Activated CD4-positive, alpha-beta memory T cell treated with anti-CD3 and anti-CD28 coated beads for 36 hours (primary cell): ENCODE measurements at regions not wholly inside any gene's neighbourhood (a gene's known extent, or its start where the extent isn't known, plus 50 kb on each side); places are given as distances from the start of the nearest gene placed in this dataset.
A peak's percentile ranks its signal among the peaks of the same experiment; 100 is the strongest.

Source experiments
- CTCF ChIA-PET: fragments of 350-600 bp; sonication (Branson Sonifier 250); formaldehyde crosslinking; loops from one replicate; lab custom pipeline; 2021; ENCODE audit warnings: antibody characterized with exemption, inconsistent platforms; lab: Charles Lee
- POLR2A ChIA-PET: fragments of 350-600 bp; sonication (Branson Sonifier 250); formaldehyde crosslinking; loops from one replicate; lab custom pipeline; 2021; ENCODE audit warnings: antibody characterized with exemption; lab: Charles Lee
- DNase-seq: peaks from one replicate; pipeline ENCODE4 v3.0.0-alpha.2; 2020
- H3K27ac Mint-ChIP-seq: one replicate; pipeline ENCODE4 v1.8.0; 2021; ENCODE audit warnings: mixed read lengths
- H3K27me3 Mint-ChIP-seq: one replicate; pipeline ENCODE4 v1.8.0; 2021; ENCODE audit warnings: mixed read lengths
- H3K36me3 Mint-ChIP-seq: one replicate; pipeline ENCODE4 v1.8.0; 2021; ENCODE audit warnings: mixed read lengths
- H3K4me1 Mint-ChIP-seq: one replicate; pipeline ENCODE4 v1.8.0; 2021; ENCODE audit warnings: low read depth, mixed read lengths
- H3K4me3 Mint-ChIP-seq: one replicate; pipeline ENCODE4 v1.8.0; 2021; ENCODE audit warnings: mild to moderate bottlenecking, mixed read lengths
- H3K9me3 Mint-ChIP-seq: one replicate; pipeline ENCODE4 v1.8.0; 2021; ENCODE audit warnings: mixed read lengths
- intact Hi-C: fragments of 100-400 bp; cut with micrococcal nuclease; formaldehyde crosslinking; loops from one replicate; pipeline ENCODE4 v1.15.1; 2023

DNA sequence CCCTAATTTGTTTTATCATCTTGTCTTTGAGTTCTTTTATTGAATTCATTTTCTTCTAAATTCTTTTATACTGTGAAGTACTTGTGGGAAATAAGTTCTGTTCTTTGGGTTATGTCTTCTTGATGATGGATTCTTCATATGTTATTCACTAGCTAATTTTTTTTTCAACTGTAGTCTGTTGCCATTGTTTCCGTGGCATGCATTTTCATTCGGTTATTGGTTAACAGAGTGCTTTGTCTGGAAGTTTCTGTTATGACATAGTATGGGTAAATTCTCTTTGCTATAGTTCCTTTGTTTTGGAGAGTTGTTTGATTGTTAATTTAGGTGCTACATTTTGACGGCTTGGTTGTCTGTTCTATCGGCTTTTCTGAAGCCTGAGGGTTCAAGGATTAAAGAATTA is 184.9 kb upstream of the AADAT start:
- no peaks in the 10 kb centered on the region for H3K27me3 Mint-ChIP-seq
- no peaks in the 10 kb centered on the region for H3K36me3 Mint-ChIP-seq
- no peaks in the 10 kb centered on the region for H3K9me3 Mint-ChIP-seq
- POLR2A ChIA-PET: no interaction called here
- CTCF ChIA-PET: no interaction called here
- no peak for DNase-seq
- H3K4me1 Mint-ChIP-seq: no peaks in the 10 kb centered on the region
- intact Hi-C loops: no loop called here
- no peak overlapping the region for H3K27ac Mint-ChIP-seq
- H3K4me3 Mint-ChIP-seq: no peak overlapping the region

- ChIA-PET POLR2A (no interaction called here), CTCF (no interaction called here)
- H3K9me3 Mint-ChIP-seq: no peaks in the 10 kb centered on the region
- no peak for DNase-seq
- no peaks in the 10 kb centered on the region for H3K27me3 Mint-ChIP-seq
- no peaks in the 10 kb centered on the region for H3K4me1 Mint-ChIP-seq
- no peaks in the 10 kb centered on the region for H3K36me3 Mint-ChIP-seq
- intact Hi-C loops: no loop called here
- H3K4me3 Mint-ChIP-seq: no peak overlapping the region
- no peak overlapping the region for H3K27ac Mint-ChIP-seq
Measured at GRCh38 chr4:170272959-170273358, 183.2 kb upstream of the AADAT start.

DNA sequence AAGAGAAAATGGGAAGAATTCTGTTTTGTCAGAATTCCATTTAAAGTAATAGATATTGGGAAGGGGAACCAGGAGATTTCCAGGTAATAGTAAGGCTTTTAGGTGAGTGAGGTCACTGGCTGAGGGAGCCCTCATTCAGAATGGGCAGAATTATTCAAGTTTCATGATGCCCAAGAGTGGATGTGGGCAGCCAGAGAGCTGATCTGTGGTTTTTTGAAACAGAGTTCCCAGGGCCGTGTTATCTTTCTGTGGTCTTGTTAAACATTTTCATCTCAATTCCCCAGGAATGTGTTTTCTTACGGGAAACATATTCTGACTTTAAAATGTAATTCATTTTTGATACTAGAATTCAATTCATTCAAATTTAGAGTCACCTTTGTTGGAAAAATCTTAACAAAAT is 182.0 kb upstream of the AADAT start:
- H3K36me3 Mint-ChIP-seq: no peaks in the 10 kb centered on the region
- POLR2A ChIA-PET: no interaction called here
- CTCF ChIA-PET: interaction anchor here (0.9 kb wide), 1 partner anchor 11 kb away, joined by 3 read pairs; no protein-coding TSS in a partner anchor
- H3K4me3 Mint-ChIP-seq: no peak overlapping the region
- no peaks in the 10 kb centered on the region for H3K27me3 Mint-ChIP-seq
- DNase-seq: no peak
- H3K27ac Mint-ChIP-seq: no peak overlapping the region
- intact Hi-C loops: no loop called here
- H3K9me3 Mint-ChIP-seq: no peaks in the 10 kb centered on the region
- no peaks in the 10 kb centered on the region for H3K4me1 Mint-ChIP-seq

GRCh38 chr4:170270628-170271027 is 180.9 kb upstream of the AADAT start:
- H3K4me1 Mint-ChIP-seq: no peaks in the 10 kb centered on the region
- H3K4me3 Mint-ChIP-seq: no peak overlapping the region
- no peak overlapping the region for H3K27ac Mint-ChIP-seq
- H3K36me3 Mint-ChIP-seq: no peaks in the 10 kb centered on the region
- CTCF ChIA-PET: interaction anchor here (2.0 kb wide), 1 partner anchor 11 kb away, joined by 14 read pairs; no protein-coding TSS in a partner anchor
- no peaks in the 10 kb centered on the region for H3K9me3 Mint-ChIP-seq
- POLR2A ChIA-PET: no interaction called here
- intact Hi-C loops: no loop called here
- no peak for DNase-seq
- no peaks in the 10 kb centered on the region for H3K27me3 Mint-ChIP-seq

DNA sequence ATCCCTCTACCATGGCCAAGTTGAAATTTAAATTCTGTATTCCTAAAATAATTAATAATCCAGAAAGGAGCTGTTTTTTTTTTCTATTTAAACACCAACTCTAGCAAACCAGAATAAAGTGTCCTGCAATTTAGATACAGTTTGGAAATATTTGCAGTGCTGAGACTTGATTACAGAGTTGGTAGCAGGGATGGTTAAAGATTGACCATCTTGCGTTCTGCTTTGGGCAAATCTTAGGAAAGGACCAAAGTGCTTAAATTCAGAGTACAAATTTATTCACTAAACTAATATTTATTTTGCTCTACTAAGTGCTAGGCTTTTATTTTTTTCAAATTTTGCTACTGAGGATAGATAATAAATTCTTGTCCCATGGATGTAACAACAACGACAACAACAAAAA is 180.2 kb upstream of the AADAT start:
- intact Hi-C loops: no loop called here
- POLR2A ChIA-PET: no interaction called here
- no peak for DNase-seq
- Mint-ChIP-seq H3K36me3 (no peaks in the 10 kb centered on the region), H3K4me3 (no peak overlapping the region), H3K4me1 (no peaks in the 10 kb centered on the region), H3K27me3 (no peaks in the 10 kb centered on the region), H3K9me3 (no peaks in the 10 kb centered on the region), H3K27ac (no peak overlapping the region)
- CTCF ChIA-PET: interaction anchor here (2.0 kb wide), 1 partner anchor 10 kb away, joined by 14 read pairs; no protein-coding TSS in a partner anchor

DNA sequence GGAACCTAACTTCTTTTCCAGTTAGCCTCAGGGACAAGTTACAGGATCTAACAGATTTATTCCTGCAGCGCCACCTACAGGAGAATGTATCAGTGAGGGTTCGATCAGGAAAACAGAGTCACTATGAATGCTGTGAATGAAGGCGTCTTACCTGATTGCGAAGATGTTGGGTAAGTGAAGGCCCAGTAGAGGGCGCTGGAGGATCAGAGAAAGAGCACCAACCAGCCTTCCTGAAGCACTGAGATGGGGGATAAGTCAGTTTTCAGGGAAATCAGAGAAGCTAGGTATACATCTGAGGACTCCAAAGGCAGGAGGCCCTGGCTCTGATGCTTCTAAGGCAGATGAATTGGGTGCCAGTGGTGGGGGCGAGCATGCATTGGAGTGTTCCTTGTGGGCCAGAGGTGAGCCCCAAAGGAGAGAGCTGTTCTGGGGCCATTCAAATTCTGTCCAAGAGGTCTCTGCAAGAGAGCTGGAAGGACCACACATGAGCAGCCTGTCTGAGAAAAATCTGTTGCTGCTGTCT is 169.9 kb upstream of the AADAT start:
- DNase-seq: peak; percentile 59

GRCh38 chr4:170256807-170257206 is 167.1 kb upstream of the AADAT start:
- H3K4me1 Mint-ChIP-seq: no peaks in the 10 kb centered on the region
- no peaks in the 10 kb centered on the region for H3K27me3 Mint-ChIP-seq
- CTCF ChIA-PET: no interaction called here
- POLR2A ChIA-PET: no interaction called here
- intact Hi-C loops: no loop called here
- no peak overlapping the region for H3K4me3 Mint-ChIP-seq
- H3K27ac Mint-ChIP-seq: no peak overlapping the region
- no peaks in the 10 kb centered on the region for H3K9me3 Mint-ChIP-seq
- H3K36me3 Mint-ChIP-seq: no peaks in the 10 kb centered on the region
- no peak for DNase-seq

More for the DNA sequence above, 169.9 kb upstream of the AADAT start:
- H3K27ac Mint-ChIP-seq: no peak overlapping the region
- no peaks in the 10 kb centered on the region for H3K27me3 Mint-ChIP-seq
- intact Hi-C loops: loop anchor here (1.0 to 2.0 kb wide), 3 partner anchors 115 to 593 kb away; no protein-coding TSS in a partner anchor
- no peak overlapping the region for H3K4me3 Mint-ChIP-seq
- peaks cover 3% of the 10 kb centered on the region for H3K9me3 Mint-ChIP-seq
- POLR2A ChIA-PET: no interaction called here
- H3K36me3 Mint-ChIP-seq: no peaks in the 10 kb centered on the region
- no peaks in the 10 kb centered on the region for H3K4me1 Mint-ChIP-seq
- CTCF ChIA-PET: interaction anchor here (1.0 to 2.8 kb wide), 4 partner anchors 10 to 115 kb away, joined by 3 to 14 read pairs (median 3); no protein-coding TSS in a partner anchor

- CTCF ChIA-PET: interaction anchor here (1.0 kb wide), 1 partner anchor 11 kb away, joined by 3 read pairs; no protein-coding TSS in a partner anchor
- POLR2A ChIA-PET: no interaction called here
Measured at GRCh38 chr4:170248576-170248975, 158.8 kb upstream of the AADAT start.

DNA sequence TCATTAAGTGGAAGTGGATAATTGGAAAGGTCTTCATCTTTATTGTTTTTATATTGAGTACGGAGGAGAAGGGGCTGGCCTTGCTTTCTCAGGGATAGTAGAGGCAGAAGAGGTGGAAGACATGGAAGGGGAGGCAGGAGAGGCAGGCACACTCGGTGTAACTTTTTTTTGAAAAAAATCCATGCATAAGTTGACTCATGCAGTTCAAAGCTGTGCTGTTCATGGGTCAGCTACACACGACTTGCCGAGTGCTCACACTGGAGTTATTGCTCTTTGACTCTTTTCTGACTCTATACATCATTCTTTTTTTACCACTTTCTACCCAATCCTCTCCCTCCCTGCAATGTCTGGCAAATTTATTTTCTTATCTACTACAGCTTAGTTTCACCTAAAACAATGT is 158.3 kb upstream of the AADAT start:
- Mint-ChIP-seq H3K4me1 (no peaks in the 10 kb centered on the region), H3K27me3 (no peaks in the 10 kb centered on the region), H3K27ac (no peak overlapping the region), H3K36me3 (no peaks in the 10 kb centered on the region), H3K4me3 (no peak overlapping the region), H3K9me3 (no peaks in the 10 kb centered on the region)
- ChIA-PET POLR2A (no interaction called here), CTCF (interaction anchor here (0.6 kb wide), 2 partner anchors 31 to 253 kb away, joined by 3 to 4 read pairs; no protein-coding TSS in a partner anchor)
- DNase-seq: no peak
- intact Hi-C loops: no loop called here

More at GRCh38 chr4:170248576-170248975, 158.8 kb upstream of the AADAT start:
- no peaks in the 10 kb centered on the region for H3K36me3 Mint-ChIP-seq
- DNase-seq: no peak
- no peaks in the 10 kb centered on the region for H3K27me3 Mint-ChIP-seq
- no peak overlapping the region for H3K4me3 Mint-ChIP-seq
- no peak overlapping the region for H3K27ac Mint-ChIP-seq
- intact Hi-C loops: no loop called here
- H3K4me1 Mint-ChIP-seq: no peaks in the 10 kb centered on the region
- H3K9me3 Mint-ChIP-seq: no peaks in the 10 kb centered on the region

DNA sequence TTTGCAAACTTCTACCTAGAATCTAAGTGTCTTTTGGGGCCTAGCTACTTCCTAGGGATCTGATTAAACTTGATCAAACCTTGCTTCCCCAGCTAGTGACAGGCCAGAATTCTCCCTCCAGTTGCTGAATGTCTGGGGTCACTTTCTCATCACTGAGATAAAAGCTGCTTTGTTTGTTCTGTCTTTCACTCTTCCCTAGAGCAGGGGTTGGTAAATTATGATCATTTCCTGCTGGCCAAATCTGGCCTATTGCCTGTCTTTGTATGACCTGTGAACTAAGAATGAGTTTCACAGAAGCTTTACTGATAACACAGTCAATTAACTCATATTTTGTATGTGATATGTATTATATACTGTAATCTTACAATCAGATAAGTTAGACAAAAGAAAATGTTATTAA is 157.8 kb upstream of the AADAT start:
- H3K9me3 Mint-ChIP-seq: no peaks in the 10 kb centered on the region

GRCh38 chr4:170243662-170244288 is 154.0 kb upstream of the AADAT start:
- H3K27ac Mint-ChIP-seq: no peak overlapping the region
- no peaks in the 10 kb centered on the region for H3K9me3 Mint-ChIP-seq
- no peak for DNase-seq
- H3K36me3 Mint-ChIP-seq: no peaks in the 10 kb centered on the region
- H3K27me3 Mint-ChIP-seq: no peaks in the 10 kb centered on the region
- no peaks in the 10 kb centered on the region for H3K4me1 Mint-ChIP-seq
- CTCF ChIA-PET: no interaction called here
- no peak overlapping the region for H3K4me3 Mint-ChIP-seq
- POLR2A ChIA-PET: no interaction called here
- intact Hi-C loops: no loop called here

More for the DNA sequence above, 157.8 kb upstream of the AADAT start:
- intact Hi-C loops: no loop called here
- Mint-ChIP-seq H3K27me3 (no peaks in the 10 kb centered on the region), H3K36me3 (no peaks in the 10 kb centered on the region), H3K4me1 (no peaks in the 10 kb centered on the region), H3K4me3 (no peak overlapping the region), H3K27ac (no peak overlapping the region)
- CTCF ChIA-PET: interaction anchor here (0.6 kb wide), 2 partner anchors 31 to 254 kb away, joined by 3 to 4 read pairs; no protein-coding TSS in a partner anchor
- POLR2A ChIA-PET: no interaction called here
- DNase-seq: no peak

DNA sequence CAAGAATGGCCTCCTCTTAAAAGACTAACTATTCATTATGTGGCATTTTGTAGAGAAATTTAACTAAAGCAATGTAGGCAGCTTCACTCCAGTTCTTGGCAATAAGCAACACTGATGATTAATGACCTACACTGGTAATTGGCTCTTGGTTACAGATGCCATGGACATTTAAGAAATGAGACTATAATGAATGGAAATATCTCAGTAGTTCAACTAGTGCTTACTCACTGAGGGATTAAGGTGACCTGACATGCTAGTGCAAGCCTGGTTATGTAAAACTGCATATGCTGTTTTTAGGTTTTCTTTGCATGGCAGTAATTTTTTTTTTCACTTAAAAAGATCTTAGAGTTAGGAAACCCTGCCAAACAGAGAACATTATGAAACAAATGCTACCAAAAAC is 152.7 kb upstream of the AADAT start:
- Mint-ChIP-seq H3K9me3 (no peaks in the 10 kb centered on the region), H3K27me3 (no peaks in the 10 kb centered on the region), H3K4me1 (no peaks in the 10 kb centered on the region), H3K36me3 (no peaks in the 10 kb centered on the region), H3K4me3 (no peak overlapping the region), H3K27ac (no peak overlapping the region)
- intact Hi-C loops: no loop called here
- ChIA-PET CTCF (no interaction called here), POLR2A (no interaction called here)
- no peak for DNase-seq

DNA sequence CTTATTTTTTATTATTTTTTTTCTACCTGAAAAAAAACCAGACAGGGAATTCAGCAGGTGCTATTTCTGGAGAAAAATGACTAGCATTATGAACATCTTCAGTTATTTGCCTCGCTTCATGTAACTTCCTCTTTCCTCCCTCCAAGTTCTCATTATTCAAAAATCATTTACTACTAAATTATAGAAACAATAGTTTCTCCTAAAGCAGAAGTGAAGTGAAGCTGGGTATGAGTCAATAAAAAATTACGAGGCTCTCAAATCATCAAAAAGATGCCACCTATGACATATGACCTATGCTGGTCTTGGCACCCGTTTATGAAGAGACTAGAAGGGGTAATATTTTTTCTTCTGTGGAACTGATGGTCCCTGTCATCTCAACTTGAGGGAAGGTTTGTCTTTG is 145.0 kb upstream of the AADAT start:
- Mint-ChIP-seq H3K9me3 (no peaks in the 10 kb centered on the region), H3K4me3 (no peak overlapping the region), H3K4me1 (no peaks in the 10 kb centered on the region), H3K36me3 (no peaks in the 10 kb centered on the region), H3K27me3 (no peaks in the 10 kb centered on the region), H3K27ac (no peak overlapping the region)
- POLR2A ChIA-PET: no interaction called here
- intact Hi-C loops: no loop called here
- no peak for DNase-seq
- CTCF ChIA-PET: no interaction called here
